AG04450 (cell line): ENCODE measurements at regions not wholly inside any gene's neighbourhood (a gene's known extent, or its start where the extent isn't known, plus 50 kb on each side); places are given as distances from the start of the nearest gene placed in this dataset.

Experiments
- CTCF ChIA-PET: fragments of 300-600, 350-600 bp; formaldehyde crosslinking; extraction: SDS; loops from one replicate; lab custom pipeline; 2022; ENCODE audit warnings: antibody characterized with exemption, inconsistent platforms; lab: Charles Lee
- POLR2A ChIA-PET: fragments of 350-600 bp; formaldehyde crosslinking; extraction: SDS; loops from one replicate; lab custom pipeline; 2021; ENCODE audit warnings: antibody characterized with exemption, inconsistent platforms; lab: Yijun Ruan, JAX
- DNase-seq: peaks from one replicate; pipeline ENCODE4 v3.0.0-alpha.2; 2011; ENCODE audit warnings: low read depth, low spot score
- H3K27ac ChIP-seq: one replicate; pipeline ENCODE4 v1.5.1; 2012; ENCODE audit warnings: low read depth, low read length, control low read depth
- H3K27me3 ChIP-seq: one replicate; pipeline ENCODE4 v1.6.0; 2012; ENCODE audit warnings: low read length; ENCODE audit not compliant: control insufficient read depth, insufficient read depth
- H3K4me3 ChIP-seq: 2 replicates; pipeline ENCODE4 v1.5.1; 2011; ENCODE audit warnings: mild to moderate bottlenecking, low read depth, low read length, control low read depth
- H3K9me3 ChIP-seq: 2 replicates; pipeline ENCODE4 v1.5.1; 2012; ENCODE audit warnings: low read length; ENCODE audit not compliant: control insufficient read depth, insufficient read depth
- TF ChIP-seq, protein P1 (sequence below): IDR thresholded peaks from 2 replicates; pipeline ENCODE4 v1.5.1; 2011; ENCODE audit warnings: low read depth, low read length, control low read depth, inconsistent platforms

DNA sequence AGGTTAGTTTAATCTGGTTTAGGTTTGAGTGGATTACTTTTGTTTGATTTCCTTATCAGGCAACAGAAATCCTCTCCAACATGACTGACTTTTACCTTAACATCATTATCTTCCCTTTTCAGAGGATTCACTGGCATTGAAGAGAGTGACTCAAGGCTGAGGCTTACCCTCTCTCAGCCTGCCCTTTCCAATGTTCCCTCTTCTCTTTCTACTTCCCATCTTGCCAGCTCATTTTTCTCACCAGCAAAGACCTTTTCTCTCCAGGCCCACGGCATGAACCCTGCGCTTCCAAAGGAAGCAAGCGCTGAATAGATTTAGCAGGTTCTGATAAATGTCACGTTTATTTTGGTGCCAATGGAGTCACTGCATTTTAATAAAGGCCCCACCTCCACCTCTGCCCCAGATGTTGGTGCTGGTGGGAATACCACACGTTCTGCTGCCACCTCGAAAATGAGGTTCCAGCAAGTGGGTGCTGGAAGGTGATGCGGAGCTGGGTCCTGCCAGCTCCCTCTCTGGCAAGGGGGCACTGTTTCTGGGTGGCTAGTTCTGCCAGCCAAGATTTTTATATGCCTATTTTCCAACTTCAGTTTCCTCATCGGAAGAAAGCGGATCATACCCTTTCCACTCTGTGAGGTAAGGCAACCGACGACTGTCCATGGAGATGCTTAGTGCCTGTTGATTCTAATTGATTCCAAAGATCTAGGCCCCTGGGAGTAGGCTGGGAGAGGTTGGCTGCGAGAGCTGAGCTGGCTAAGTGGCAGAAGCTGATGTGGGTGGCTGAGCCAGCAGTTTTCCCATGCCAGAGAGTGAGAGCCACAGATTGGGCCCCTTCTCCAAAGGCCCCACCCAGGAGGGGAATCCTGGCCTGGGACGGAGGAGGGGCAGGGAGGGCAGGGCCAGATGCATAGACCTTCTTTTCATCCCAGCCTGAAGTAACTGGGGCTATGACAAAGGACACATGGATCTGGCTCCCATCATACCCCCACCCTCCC is 87.7 kb upstream of the MAFB start:
- Histone ChIP-seq H3K9me3 (no peaks in the 10 kb centered on the region), H3K27ac (no peak overlapping the region), H3K27me3 (no peaks in the 10 kb centered on the region), H3K4me3 (no peak overlapping the region)
- CTCF ChIA-PET: interaction anchor here (0.6 to 2.3 kb wide), 2 partner anchors 35 to 169 kb away, joined by 3 to 6 read pairs; no protein-coding TSS in a partner anchor
- no peak for DNase-seq
- POLR2A ChIA-PET: no interaction called here
- TF ChIP-seq, protein P1, sequence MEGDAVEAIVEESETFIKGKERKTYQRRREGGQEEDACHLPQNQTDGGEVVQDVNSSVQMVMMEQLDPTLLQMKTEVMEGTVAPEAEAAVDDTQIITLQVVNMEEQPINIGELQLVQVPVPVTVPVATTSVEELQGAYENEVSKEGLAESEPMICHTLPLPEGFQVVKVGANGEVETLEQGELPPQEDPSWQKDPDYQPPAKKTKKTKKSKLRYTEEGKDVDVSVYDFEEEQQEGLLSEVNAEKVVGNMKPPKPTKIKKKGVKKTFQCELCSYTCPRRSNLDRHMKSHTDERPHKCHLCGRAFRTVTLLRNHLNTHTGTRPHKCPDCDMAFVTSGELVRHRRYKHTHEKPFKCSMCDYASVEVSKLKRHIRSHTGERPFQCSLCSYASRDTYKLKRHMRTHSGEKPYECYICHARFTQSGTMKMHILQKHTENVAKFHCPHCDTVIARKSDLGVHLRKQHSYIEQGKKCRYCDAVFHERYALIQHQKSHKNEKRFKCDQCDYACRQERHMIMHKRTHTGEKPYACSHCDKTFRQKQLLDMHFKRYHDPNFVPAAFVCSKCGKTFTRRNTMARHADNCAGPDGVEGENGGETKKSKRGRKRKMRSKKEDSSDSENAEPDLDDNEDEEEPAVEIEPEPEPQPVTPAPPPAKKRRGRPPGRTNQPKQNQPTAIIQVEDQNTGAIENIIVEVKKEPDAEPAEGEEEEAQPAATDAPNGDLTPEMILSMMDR: no peak

DNA sequence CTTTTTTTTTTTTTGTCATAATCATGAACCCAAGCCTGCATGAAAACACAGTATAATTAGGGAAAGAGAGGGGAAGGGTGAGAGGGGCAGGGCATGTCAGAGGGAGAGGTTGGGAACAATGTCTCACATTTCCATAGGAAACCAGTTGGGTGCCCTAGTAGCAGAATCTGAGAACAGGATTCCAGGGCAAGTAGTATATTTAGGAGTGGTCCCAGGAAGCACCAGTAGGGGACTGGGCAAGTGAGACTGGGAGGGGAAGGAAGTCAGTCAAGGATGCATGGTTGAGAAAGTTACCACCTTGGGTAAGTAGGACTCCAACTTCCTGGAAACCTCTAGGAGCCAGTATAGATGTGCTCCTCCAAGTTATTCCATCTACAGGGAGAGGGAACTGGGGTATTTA is 88.6 kb upstream of the MAFB start:
- POLR2A ChIA-PET: no interaction called here
- TF ChIP-seq, protein P1: no peak
- no peak overlapping the region for H3K4me3 ChIP-seq
- CTCF ChIA-PET: no interaction called here
- H3K9me3 ChIP-seq: no peaks in the 10 kb centered on the region
- no peak overlapping the region for H3K27ac ChIP-seq
- H3K27me3 ChIP-seq: no peaks in the 10 kb centered on the region
- DNase-seq: no peak

DNA sequence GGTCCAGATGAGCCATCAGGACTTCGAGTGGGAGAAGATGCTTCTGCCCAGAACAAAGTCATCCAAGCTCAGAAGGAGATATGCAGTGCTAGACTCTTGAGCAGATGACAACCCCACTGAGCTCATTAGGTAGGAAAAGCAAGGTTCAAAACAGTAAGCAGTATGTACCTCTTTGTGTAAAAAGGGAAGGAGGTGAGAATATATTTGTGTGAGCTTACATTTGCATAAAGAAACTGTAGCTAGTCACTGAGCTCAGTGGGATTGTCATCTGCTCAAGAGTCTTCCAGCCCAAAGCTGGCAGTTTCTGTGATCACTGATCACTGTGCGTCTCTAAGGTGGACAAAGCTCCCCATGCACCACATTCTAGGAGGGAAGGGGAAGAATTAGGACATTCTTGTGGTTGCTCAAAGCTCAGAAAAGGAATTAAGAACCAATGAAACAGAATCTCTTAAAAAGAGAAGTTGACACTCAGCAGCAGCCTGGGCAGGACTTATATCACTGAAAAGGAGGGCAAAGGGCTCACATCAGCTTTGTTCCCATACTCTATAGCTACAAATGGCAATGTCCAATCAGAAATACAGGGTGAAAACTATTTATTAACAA is 90.0 kb upstream of the MAFB start:
- no peaks in the 10 kb centered on the region for H3K9me3 ChIP-seq
- H3K27ac ChIP-seq: no peak overlapping the region
- CTCF ChIA-PET: interaction anchor here (0.6 to 1.4 kb wide), 2 partner anchors 16 to 38 kb away, joined by 3 read pairs; no protein-coding TSS in a partner anchor
- H3K27me3 ChIP-seq: no peaks in the 10 kb centered on the region
- H3K4me3 ChIP-seq: no peak overlapping the region
- POLR2A ChIA-PET: no interaction called here
- TF ChIP-seq, protein P1: no peak
- DNase-seq: no peak

DNA sequence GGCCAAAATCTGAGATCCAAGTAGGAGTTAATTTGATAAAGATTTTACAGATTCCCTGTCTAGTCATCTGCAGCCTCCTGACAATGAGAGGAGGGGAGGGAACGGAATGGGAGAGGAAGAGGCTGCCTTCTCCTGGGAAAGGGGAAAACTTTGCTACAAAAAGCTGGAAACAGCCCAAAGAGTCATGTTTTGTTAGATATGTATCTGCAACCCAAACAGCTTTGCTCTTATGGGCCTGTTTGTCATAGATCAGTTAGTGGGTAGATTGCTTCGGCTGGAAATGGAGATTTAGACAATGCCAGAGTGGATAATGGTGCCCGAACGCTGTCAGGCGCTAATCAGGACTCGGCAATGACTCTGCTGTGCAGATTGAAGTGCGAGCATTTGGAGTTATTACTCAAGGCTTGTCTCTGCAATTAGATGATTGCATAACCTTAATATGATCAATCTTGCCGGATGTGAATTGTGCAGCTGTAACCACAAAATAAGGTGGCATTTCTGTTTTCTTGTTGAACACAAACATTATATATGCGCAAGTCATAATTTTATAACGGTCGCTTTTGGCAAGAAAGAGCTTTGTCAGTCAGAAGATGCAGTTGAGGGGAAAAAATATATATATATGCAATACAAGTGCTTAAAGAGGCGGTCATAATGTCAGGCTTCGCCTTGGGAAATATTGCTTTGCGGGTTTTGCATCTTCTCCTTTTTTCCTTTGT is 92.4 kb upstream of the MAFB start:
- DNase-seq: no peak
- POLR2A ChIA-PET: no interaction called here
- H3K27ac ChIP-seq: no peak overlapping the region
- H3K4me3 ChIP-seq: no peak overlapping the region
- CTCF ChIA-PET: no interaction called here
- H3K27me3 ChIP-seq: no peaks in the 10 kb centered on the region
- H3K9me3 ChIP-seq: no peaks in the 10 kb centered on the region
- TF ChIP-seq, protein P1: no peak
